GM10248 (cell line): ENCODE measurements at regions not wholly inside any gene's neighbourhood (a gene's known extent, or its start where the extent isn't known, plus 50 kb on each side); places are given as distances from the start of the nearest gene placed in this dataset.
"Not testable (repeated sequence)": the region's sequence is repeated elsewhere in the genome, so short reads cannot be mapped to it uniquely, and the experiment has no call there.

Experiments used
- CTCF ChIA-PET: fragments of 300-600 bp; sonication (Branson Sonifier 250); formaldehyde crosslinking; extraction: SDS; loops from one replicate; lab custom pipeline; 2021; ENCODE audit warnings: antibody characterized with exemption; lab: Yijun Ruan, JAX
- POLR2A ChIA-PET: fragments of 350-650 bp; sonication (Branson Sonifier 250); formaldehyde crosslinking; extraction: SDS; loops from one replicate; lab custom pipeline; 2020; ENCODE audit warnings: antibody characterized with exemption; lab: Yijun Ruan, JAX
- DNase-seq: peaks from one replicate; pipeline ENCODE4 v3.0.0; 2012; ENCODE audit errors: extremely low spot score
- TF ChIP-seq, protein P1 (sequence below): IDR thresholded peaks from 2 replicates; pipeline ENCODE4 v1.5.1; 2012; ENCODE audit warnings: mild to moderate bottlenecking, low read depth; ENCODE audit errors: extremely low read depth, missing control alignments, control extremely low read depth

DNA sequence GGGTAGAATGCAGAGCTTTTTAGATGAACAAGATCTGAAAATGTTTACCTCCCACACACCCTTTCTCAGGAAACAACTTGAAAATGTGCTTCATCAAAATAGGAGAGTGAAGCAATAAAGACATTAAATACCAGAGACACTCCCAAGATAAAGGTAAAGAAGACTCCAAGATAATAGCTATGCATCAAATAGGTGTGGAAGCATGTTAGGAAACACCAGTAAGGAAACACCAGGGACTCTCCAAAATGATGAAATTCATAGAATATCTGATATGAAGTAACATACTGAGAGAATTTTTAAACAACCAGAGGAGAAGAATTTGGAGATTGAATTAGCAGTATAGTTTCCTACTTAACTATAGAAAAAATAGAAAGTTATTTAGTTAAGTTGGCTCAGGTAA is 57.0 kb downstream of the OR10A6 start:
- DNase-seq = no peak
- TF ChIP-seq, protein P1, sequence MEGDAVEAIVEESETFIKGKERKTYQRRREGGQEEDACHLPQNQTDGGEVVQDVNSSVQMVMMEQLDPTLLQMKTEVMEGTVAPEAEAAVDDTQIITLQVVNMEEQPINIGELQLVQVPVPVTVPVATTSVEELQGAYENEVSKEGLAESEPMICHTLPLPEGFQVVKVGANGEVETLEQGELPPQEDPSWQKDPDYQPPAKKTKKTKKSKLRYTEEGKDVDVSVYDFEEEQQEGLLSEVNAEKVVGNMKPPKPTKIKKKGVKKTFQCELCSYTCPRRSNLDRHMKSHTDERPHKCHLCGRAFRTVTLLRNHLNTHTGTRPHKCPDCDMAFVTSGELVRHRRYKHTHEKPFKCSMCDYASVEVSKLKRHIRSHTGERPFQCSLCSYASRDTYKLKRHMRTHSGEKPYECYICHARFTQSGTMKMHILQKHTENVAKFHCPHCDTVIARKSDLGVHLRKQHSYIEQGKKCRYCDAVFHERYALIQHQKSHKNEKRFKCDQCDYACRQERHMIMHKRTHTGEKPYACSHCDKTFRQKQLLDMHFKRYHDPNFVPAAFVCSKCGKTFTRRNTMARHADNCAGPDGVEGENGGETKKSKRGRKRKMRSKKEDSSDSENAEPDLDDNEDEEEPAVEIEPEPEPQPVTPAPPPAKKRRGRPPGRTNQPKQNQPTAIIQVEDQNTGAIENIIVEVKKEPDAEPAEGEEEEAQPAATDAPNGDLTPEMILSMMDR = no peak
- CTCF ChIA-PET = interaction anchor here (1.3 kb wide), 1 partner anchor 36 kb away, joined by 3 read pairs; no protein-coding TSS in a partner anchor
- POLR2A ChIA-PET = no interaction called here

DNA sequence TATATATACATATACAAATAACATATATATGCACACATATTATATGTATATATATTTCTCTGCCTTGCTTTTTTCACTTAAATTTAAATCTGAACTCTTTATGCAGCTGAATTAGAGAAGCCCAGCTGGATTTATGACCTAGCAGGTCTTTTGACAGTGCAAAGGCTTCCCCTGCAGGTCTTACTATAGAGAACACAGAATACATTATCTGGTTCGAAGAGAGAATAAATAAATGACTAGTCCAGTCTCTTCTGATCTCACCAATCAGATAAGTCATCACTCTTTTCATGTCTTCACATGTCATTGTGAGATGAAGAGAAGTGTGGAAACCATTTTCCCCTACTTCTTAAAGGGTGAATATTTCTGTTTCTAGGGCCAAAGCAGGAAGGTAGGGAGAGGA is 58.2 kb downstream of the OR10A6 start:
- TF ChIP-seq, protein P1 = no peak
- ChIA-PET POLR2A (no interaction called here), CTCF (no interaction called here)
- DNase-seq = no peak

DNA sequence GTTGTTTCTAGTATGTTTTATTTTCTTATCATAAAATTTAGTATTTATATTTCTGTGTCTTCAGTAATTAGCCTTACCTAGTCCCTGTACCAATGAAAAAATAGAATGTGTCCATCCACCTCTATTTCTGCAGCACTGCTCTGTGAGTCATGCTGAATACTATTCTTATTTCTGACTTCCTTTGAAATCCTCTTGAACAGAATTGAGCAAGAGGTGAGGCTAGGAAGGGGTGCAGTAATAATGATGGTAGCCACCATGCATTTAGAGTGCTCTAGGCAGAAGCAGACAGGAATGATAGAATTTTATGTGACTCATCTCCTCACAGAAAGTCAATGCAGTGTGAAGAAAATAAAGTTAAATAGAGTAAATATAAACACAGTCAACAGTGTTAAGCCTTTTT is 60.0 kb downstream of the OR10A6 start:
- ChIA-PET POLR2A (no interaction called here), CTCF (no interaction called here)
- no peak for DNase-seq
- TF ChIP-seq, protein P1 = no peak

DNA sequence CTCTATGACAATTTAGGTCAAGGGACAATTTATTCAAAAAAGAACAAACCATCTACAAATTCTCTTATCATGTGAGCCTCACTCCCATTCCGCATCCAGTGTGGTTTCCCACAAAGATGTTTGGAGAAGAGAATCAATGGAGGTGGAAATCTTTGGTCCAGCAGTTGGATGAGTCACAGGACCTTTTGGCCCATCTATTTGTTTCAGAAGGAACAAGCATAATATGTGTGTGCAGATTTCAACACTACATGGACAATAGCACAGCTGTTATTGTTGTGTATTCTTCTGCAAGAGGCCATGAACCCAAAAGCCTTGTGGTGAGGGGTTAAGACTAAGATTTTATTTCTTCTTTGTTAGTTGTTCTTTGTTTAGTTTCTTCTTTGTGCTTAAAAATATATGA is 61.6 kb downstream of the OR10A6 start:
- no peak for DNase-seq
- CTCF ChIA-PET = no interaction called here
- TF ChIP-seq, protein P1 = no peak
- POLR2A ChIA-PET = no interaction called here

DNA sequence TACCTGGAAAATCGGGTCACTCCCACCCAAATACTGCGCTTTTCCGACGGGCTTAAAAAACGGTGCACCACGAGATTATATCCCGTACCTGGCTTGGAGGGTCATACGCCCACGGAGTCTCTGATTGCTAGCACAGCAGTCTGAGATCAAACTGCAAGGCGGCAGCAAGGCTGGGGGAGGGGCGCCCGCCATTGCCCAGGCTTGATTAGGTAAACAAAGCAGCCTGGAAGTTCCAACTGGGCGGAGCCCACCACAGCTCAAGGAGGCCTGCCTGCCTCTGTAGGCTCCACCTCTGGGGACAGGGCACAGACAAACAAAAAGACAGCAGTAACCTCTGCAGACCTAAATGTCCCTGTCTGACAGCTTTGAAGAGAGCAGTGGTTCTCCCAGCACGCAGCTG is 64.5 kb upstream of the OR5P2 start:
- DNase-seq, CTCF ChIA-PET, POLR2A ChIA-PET: not testable (repeated sequence)

DNA sequence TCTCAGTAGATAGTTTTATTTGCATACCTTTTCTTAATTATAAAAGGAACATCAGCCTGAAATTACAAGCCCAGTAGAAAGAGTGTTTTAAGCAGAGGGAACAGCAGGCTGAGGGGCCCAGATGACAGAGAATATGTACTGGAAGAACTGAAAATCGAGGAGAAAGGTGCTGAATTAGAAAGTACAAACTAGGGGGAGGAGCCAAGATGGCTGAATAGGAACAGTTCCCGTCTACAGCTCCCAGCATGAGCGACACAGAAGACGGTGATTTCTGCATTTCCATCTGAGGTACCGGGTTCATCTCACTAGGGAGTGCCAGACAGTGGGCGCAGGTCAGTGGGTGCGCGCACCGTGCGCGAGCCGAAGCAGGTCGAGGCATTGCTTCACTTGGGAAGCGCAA is 64.1 kb upstream of the OR5P2 start:
- CTCF ChIA-PET, POLR2A ChIA-PET, DNase-seq: not testable (repeated sequence)

DNA sequence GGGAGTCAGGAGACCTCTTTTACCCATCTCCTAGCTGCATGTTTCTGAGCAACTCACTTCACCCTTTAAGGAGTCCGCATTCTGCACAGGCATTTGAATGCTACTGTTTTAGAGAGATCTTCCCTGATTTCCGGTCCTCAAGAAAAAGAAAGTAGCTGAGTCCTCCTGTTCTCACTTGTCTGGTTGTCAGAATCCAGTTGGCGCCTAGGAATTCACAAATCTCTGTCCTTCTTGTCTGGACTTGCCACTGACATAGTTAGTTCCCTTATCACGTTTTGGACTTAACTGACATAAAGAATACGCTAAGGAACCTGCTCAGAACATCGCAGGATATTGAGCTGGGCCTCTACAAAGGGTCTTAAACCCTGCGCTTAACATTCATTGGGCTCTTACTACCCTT is 61.3 kb upstream of the OR5P2 start:
- ChIA-PET POLR2A (no interaction called here), CTCF (no interaction called here)
- TF ChIP-seq, protein P1 = no peak
- DNase-seq = no peak

DNA sequence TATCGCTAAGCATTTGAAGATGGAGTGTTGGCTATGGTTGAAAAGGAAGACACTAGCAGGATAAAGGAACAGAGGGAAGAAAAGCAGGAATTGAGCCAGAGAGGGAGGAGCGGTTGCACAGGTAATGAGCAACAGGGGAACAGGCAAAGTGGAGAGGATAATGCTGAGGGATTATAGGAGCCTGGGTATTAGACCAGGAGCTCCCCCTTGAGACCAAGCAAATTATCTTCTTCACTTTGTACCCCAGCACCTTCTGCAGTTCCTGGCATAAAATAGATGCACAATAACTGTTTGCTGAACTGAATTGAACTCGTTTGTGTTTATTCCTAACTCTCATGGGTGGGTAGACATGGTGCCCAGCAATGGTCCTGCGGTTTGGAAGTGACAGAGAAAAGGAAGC is 54.6 kb upstream of the OR5P2 start:
- DNase-seq = no peak
- CTCF ChIA-PET = no interaction called here
- TF ChIP-seq, protein P1 = no peak
- POLR2A ChIA-PET = no interaction called here
